ENCODE measurements at regions not wholly inside any gene's neighbourhood (a gene's known extent, or its start where the extent isn't known, plus 50 kb on each side); places are given as distances from the start of the nearest gene placed in this dataset.

DNA sequence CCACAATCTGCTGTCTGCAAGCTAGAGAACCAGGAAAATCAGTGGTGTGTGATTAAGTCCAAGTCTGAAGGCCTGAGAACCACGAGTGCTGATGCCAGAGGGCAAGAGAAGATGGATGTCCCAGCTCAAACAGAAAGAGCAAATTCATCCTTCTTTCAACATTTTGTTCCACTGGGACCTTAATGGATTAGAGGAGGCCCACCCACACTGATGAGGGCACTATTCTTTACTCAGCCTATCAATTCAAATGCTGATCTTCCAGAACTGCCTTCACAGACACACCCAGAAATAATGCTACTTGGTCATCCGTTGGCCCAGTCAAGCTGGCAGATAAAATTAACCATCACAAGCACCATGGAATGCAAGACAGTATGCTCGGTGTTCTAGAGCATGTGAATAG is 226.6 kb upstream of the SASH1 start:
- Histone ChIP-seq H2AFZ (replicated peaks; ENCODE audit: low read length, poor library complexity) (no peak overlapping the region), H2BK15ac (ENCODE audit: low read depth, low read length) (no peak overlapping the region), H3K4ac (ENCODE audit: low read depth, low read length) (no peak overlapping the region), H3K56ac (ENCODE audit: extremely low read depth, insufficient read depth, low read length) (no peak overlapping the region), H4K5ac (ENCODE audit: low read depth, low read length) (no peak overlapping the region), H3K23ac (ENCODE audit: low read depth, low read length) (no peak overlapping the region), H3K4me3 (ENCODE audit: insufficient read depth, low read depth, low read length) (no peak overlapping the region), H2BK20ac (ENCODE audit: low read depth, low read length) (no peak overlapping the region), H3K9ac (ENCODE audit: low read depth, low read length) (no peak overlapping the region), H3K14ac (replicated peaks; ENCODE audit: low read depth, low read length) (no peak overlapping the region), H4K91ac (ENCODE audit: insufficient read depth, low read depth, low read length) (no peak overlapping the region), H2BK120ac (ENCODE audit: low read depth, low read length) (no peak overlapping the region), H4K20me1 (ENCODE audit: insufficient read depth, low read length) (no peaks in the 10 kb centered on the region), H3K9me3 (ENCODE audit: control insufficient read depth, insufficient read depth, low read length) (no peaks in the 10 kb centered on the region), H3K36me3 (ENCODE audit: control insufficient read depth, insufficient read depth, low read length) (no peaks in the 10 kb centered on the region), H2BK5ac (ENCODE audit: low read depth, low read length, poor library complexity, severe bottlenecking) (no peak overlapping the region), H2AK5ac (ENCODE audit: low read depth, low read length) (no peak overlapping the region), H3K4me1 (ENCODE audit: control insufficient read depth, insufficient read depth, low read length) (no peaks in the 10 kb centered on the region), H3K18ac (ENCODE audit: low read depth, low read length) (no peak overlapping the region), H3K4me2 (ENCODE audit: low read depth, low read length) (no peak overlapping the region), H4K8ac (ENCODE audit: low read depth in 2 of 2, low read length in 2 of 2) (no peak overlapping the region), H3K9me1 (ENCODE audit: insufficient read depth, low read length) (no peaks in the 10 kb centered on the region), H3K27me3 (ENCODE audit: control insufficient read depth, insufficient read depth, low read length) (no peaks in the 10 kb centered on the region), H3K27ac (ENCODE audit: insufficient read depth, low read length) (no peak overlapping the region), H2AK9ac (replicated peaks; ENCODE audit: low read depth, low read length, poor library complexity) (no peak overlapping the region), H3K79me1 (ENCODE audit: low read depth in 1 of 2, low read length in 2 of 2) (no peaks in the 10 kb centered on the region)
- ChIA-PET CTCF (no interaction called here), POLR2A (ENCODE audit: unreplicated experiment) (no interaction called here)
- TF ChIP-seq SMC3 (IDR thresholded peaks at IDR 0.05; ENCODE audit: low read depth, low read length) (no peak), BHLHE40 (IDR thresholded peaks at IDR 0.05; ENCODE audit: low read depth, low read length) (no peak), POLR2A (IDR thresholded peaks at IDR 0.05; ENCODE audit: low read depth, low read length) (no peak)
- TF ChIP-seq, protein P1, sequence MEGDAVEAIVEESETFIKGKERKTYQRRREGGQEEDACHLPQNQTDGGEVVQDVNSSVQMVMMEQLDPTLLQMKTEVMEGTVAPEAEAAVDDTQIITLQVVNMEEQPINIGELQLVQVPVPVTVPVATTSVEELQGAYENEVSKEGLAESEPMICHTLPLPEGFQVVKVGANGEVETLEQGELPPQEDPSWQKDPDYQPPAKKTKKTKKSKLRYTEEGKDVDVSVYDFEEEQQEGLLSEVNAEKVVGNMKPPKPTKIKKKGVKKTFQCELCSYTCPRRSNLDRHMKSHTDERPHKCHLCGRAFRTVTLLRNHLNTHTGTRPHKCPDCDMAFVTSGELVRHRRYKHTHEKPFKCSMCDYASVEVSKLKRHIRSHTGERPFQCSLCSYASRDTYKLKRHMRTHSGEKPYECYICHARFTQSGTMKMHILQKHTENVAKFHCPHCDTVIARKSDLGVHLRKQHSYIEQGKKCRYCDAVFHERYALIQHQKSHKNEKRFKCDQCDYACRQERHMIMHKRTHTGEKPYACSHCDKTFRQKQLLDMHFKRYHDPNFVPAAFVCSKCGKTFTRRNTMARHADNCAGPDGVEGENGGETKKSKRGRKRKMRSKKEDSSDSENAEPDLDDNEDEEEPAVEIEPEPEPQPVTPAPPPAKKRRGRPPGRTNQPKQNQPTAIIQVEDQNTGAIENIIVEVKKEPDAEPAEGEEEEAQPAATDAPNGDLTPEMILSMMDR (conservative IDR thresholded peaks at IDR 0.05; ENCODE audit: low read depth, low read length), result no peak
- TF ChIP-seq, protein P2, sequence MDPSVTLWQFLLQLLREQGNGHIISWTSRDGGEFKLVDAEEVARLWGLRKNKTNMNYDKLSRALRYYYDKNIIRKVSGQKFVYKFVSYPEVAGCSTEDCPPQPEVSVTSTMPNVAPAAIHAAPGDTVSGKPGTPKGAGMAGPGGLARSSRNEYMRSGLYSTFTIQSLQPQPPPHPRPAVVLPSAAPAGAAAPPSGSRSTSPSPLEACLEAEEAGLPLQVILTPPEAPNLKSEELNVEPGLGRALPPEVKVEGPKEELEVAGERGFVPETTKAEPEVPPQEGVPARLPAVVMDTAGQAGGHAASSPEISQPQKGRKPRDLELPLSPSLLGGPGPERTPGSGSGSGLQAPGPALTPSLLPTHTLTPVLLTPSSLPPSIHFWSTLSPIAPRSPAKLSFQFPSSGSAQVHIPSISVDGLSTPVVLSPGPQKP (IDR thresholded peaks at IDR 0.05; ENCODE audit: borderline replicate concordance, low read depth, low read length), result no peak
- intact Hi-C loops (cut with micrococcal nuclease) (no loop called here), dilution Hi-C loops (cut with HindIII; ENCODE audit: low sequenced_read_pairs, unreplicated experiment) (no loop called here), in situ Hi-C loops (cut with MboI; ENCODE audit: low sequenced_read_pairs) (no loop called here)
- DNase-seq, result no peak
- no TSS peak for BruUV-seq (replicated peaks)
- no CpG with 5 or more reads among the region's 3 CpGs for WGBS, 2 experiments (ENCODE audit: extremely low coverage in 2 of 2, insufficient read length in 1 of 2)
- no peak for ATAC-seq (ENCODE audit: low read depth)

Data from IMR-90 (cell line).